ENCODE measurements at regions not wholly inside any gene's neighbourhood (a gene's known extent, or its start where the extent isn't known, plus 50 kb on each side); places are given as distances from the start of the nearest gene placed in this dataset.

GRCh38 chr6:74611220-74611619 lies 594.6 kb downstream of the COL12A1 start:
- TF ChIP-seq TCF7 (IDR thresholded peaks at IDR 0.05; ENCODE audit: borderline replicate concordance) (no peak), SMAD4 (CRISPR knock-in tag; conservative IDR thresholded peaks at IDR 0.05) (no peak), IRF9 (tag; IDR thresholded peaks at IDR 0.05) (no peak), KLF6 (CRISPR knock-in tag; IDR thresholded peaks at IDR 0.05; ENCODE audit: borderline replicate concordance) (no peak), MAFK (IDR thresholded peaks at IDR 0.05; ENCODE audit: low read length) (no peak), ATF1 (CRISPR knock-in tag; IDR thresholded peaks at IDR 0.05) (no peak), ATF1 (tag; IDR thresholded peaks at IDR 0.05) (no peak), E2F4 (CRISPR knock-in tag; IDR thresholded peaks at IDR 0.05; ENCODE audit: low read depth) (no peak), CTCF (IDR thresholded peaks at IDR 0.05 in 2 of 3, conservative IDR thresholded peaks at IDR 0.05 in 1 of 3; ENCODE audit: insufficient read depth in 2 of 3, low read depth in 1 of 3, low read length in 3 of 3) (no peak)

All from K562 (cell line).